Vagina (tissue), 2 donors: ENCODE measurements at regions not wholly inside any gene's neighbourhood (a gene's known extent, or its start where the extent isn't known, plus 50 kb on each side); places are given as distances from the start of the nearest gene placed in this dataset.

Experiments used
- DNase-seq, 2 donors: peaks; one replicate each; pipeline ENCODE4 v3.0.0-alpha.2; 2017; ENCODE audit errors: extremely low spot score in 2 of 2
- H3K27ac ChIP-seq: fragments of 200-600 bp; sonication (generic); one replicate; pipeline ENCODE4 v1.5.1; 2019
- H3K27me3 ChIP-seq: fragments of 200-600 bp; sonication (generic); one replicate; pipeline ENCODE4 v1.5.1; 2019
- H3K36me3 ChIP-seq, 2 donors: fragments of 200-600 bp; sonication (generic); one replicate each; pipeline ENCODE4 v1.5.1; 2017 to 2019
- H3K4me1 ChIP-seq: fragments of 200-600 bp; sonication (generic); one replicate; pipeline ENCODE4 v1.5.1; 2019
- H3K4me3 ChIP-seq, 2 donors: fragments of 200-600 bp; sonication (generic); 1 replicate in 1 of 2; 2 replicates in 1 of 2; pipeline ENCODE4 v1.5.1; 2016 to 2019
- H3K9me3 ChIP-seq: fragments of 200-600 bp; sonication (generic); one replicate; pipeline ENCODE4 v1.5.1; 2019
- POLR2A ChIP-seq, 2 donors: fragments of 450-650 bp; IDR thresholded peaks; one replicate each; pipeline ENCODE4 v1.6.1; 2017; ENCODE audit warnings: antibody characterized with exemption in 2 of 2, mild to moderate bottlenecking in 2 of 2, moderate library complexity in 2 of 2
- POLR2AphosphoS5 ChIP-seq, 2 donors: sonication (generic); formaldehyde crosslinking; IDR thresholded peaks; one replicate each; pipeline ENCODE4 v1.9.0; 2017; ENCODE audit warnings: antibody characterized with exemption in 2 of 2, mild to moderate bottlenecking in 2 of 2, low read depth in 1 of 2; ENCODE audit not compliant: insufficient read depth in 1 of 2
- intact Hi-C: fragments of 100-400 bp; cut with DNase I; formaldehyde crosslinking; loops from one replicate; pipeline ENCODE4 v1.15.1; 2023
- TF ChIP-seq, protein P1 (sequence below), 3 experiments: fragments of 450-650 bp in 2 of 3; fragments of 200-600 bp in 1 of 3; sonication (generic) in 1 of 3; IDR thresholded peaks; one replicate each; pipeline ENCODE4 v1.5.1; 2017 to 2019; ENCODE audit warnings: antibody characterized with exemption in 3 of 3, mild to moderate bottlenecking in 2 of 3, moderate library complexity in 2 of 3

DNA sequence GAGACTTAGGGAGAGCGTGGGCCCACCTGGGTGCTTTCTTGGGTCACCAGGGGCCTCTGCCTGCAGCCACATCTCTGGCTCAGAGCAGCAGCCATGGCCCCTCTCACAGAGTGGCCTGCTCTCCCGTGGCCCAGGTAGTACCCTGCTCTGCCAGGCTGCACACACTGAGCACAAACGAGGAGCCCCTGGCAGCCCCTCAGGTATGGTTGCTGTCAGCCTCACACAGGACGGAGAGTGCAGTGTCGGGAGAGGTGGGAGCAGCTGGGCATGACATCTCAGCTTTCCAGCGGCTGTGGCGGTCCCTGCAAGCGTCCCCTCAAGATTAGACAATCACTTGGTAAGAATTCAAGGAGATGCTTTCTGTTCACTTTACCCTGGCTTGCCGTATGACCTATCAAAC is 137.0 kb upstream of the IRX4 start:
- Histone ChIP-seq H3K4me3 (no peak overlapping the region), H3K27ac (no peak overlapping the region), H3K9me3 (no peaks in the 10 kb centered on the region), H3K27me3 (no peaks in the 10 kb centered on the region), H3K36me3 (no peaks in the 10 kb centered on the region), H3K4me1 (no peaks in the 10 kb centered on the region)
- intact Hi-C loops = no loop called here
- no peak for TF ChIP-seq POLR2AphosphoS5 (IDR thresholded peaks at IDR 0.05; ENCODE audit: insufficient read depth in 1 of 2, low read depth in 1 of 2)
- TF ChIP-seq, protein P1, sequence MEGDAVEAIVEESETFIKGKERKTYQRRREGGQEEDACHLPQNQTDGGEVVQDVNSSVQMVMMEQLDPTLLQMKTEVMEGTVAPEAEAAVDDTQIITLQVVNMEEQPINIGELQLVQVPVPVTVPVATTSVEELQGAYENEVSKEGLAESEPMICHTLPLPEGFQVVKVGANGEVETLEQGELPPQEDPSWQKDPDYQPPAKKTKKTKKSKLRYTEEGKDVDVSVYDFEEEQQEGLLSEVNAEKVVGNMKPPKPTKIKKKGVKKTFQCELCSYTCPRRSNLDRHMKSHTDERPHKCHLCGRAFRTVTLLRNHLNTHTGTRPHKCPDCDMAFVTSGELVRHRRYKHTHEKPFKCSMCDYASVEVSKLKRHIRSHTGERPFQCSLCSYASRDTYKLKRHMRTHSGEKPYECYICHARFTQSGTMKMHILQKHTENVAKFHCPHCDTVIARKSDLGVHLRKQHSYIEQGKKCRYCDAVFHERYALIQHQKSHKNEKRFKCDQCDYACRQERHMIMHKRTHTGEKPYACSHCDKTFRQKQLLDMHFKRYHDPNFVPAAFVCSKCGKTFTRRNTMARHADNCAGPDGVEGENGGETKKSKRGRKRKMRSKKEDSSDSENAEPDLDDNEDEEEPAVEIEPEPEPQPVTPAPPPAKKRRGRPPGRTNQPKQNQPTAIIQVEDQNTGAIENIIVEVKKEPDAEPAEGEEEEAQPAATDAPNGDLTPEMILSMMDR (IDR thresholded peaks at IDR 0.05) = no peak
- no peak for TF ChIP-seq POLR2A (IDR thresholded peaks at IDR 0.05)
- DNase-seq = peak; percentile 62 to 81

DNA sequence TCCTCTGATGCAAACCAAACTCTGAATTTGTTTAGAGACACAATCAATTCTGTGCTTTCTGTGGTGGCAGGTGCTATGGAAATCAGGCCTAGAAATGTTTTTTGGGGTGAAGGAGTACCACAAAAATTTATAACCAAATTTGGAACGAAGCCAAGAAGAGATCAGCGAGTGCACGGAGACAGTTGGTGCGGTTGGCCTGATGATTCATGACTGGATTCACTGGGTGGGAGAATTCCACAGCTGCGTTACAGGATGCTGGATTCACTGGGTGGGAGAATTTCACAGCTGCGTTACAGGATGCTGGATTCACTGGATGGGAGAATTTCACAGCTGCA is 135.6 kb upstream of the IRX4 start:
- H3K27ac ChIP-seq = no peak overlapping the region
- H3K36me3 ChIP-seq = no peaks in the 10 kb centered on the region
- H3K4me3 ChIP-seq = no peak overlapping the region
- no peaks in the 10 kb centered on the region for H3K9me3 ChIP-seq
- DNase-seq = peak in 1 of 2 donors; percentile 11
- H3K4me1 ChIP-seq = no peaks in the 10 kb centered on the region
- no peak for TF ChIP-seq POLR2AphosphoS5 (IDR thresholded peaks at IDR 0.05; ENCODE audit: insufficient read depth in 1 of 2, low read depth in 1 of 2)
- TF ChIP-seq, protein P1 (IDR thresholded peaks at IDR 0.05) = no peak
- TF ChIP-seq POLR2A (IDR thresholded peaks at IDR 0.05) = no peak
- intact Hi-C loops = no loop called here
- no peaks in the 10 kb centered on the region for H3K27me3 ChIP-seq

DNA sequence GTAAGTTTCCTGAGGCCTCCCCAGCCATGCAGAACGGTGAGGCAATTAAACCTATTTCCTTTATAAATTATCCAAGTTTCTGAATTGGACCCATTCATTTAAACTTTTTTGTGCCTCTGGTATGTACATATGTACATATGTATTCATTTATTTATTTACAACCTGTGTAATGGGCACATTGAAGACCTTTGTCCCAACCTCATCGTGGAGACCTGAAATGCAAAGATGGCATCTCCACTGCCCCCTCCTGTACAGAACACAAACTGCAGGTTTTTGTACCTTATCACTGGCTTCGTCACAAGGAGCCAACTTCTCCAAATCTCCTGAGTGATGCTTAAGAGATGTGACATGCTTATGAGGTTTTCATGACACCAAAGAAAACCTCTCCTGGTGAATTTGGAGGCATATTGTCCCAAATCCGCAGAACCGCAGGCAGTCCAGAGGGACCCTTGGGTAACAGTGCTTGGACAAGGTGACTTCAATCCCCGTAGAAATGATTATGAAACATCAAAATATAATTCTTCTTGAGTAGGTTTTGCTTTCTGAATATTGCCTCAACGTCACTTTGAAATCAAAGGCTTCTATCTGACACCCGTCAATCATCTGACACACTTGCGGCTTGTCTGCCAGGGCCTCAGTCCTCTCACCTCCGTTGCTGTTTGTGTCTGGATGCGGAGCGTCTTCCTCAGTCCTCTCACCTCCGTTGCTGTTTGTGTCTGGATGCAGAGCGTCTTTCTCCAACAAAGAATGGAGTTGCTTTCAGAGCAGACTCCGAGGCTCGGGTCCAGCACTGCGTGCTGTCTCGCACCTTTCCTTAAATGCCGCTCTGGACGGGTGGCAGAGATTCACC is 135.0 kb upstream of the IRX4 start:
- Histone ChIP-seq H3K36me3 (no peaks in the 10 kb centered on the region), H3K9me3 (no peaks in the 10 kb centered on the region)
- intact Hi-C loops = no loop called here

DNA sequence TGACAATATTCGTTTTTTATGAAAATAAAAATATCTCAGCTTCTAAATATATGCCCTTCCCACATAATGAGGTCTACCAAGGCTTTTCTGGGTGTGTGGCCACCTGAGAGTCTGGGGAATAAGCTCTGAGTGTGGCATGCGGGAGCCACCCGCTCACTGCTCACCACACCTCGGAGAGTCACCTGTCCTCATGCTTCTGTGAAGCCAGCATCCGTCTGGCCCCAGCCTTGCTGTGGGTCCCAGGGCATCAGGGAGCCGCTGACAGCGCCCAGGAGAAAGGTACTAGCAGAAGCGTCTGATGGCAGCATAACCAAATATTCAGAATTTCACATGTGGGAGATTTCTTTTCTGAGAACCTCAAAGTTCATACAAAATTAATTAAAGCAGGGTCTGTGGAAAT is 133.2 kb upstream of the IRX4 start:
- intact Hi-C loops = no loop called here
- Histone ChIP-seq H3K4me3 (no peak overlapping the region), H3K4me1 (no peaks in the 10 kb centered on the region), H3K36me3 (no peaks in the 10 kb centered on the region), H3K9me3 (no peaks in the 10 kb centered on the region), H3K27me3 (no peaks in the 10 kb centered on the region), H3K27ac (no peak overlapping the region)
- peak; percentile 40 to 43 for DNase-seq
- TF ChIP-seq POLR2AphosphoS5 (IDR thresholded peaks at IDR 0.05; ENCODE audit: insufficient read depth in 1 of 2, low read depth in 1 of 2) (no peak), POLR2A (IDR thresholded peaks at IDR 0.05) (no peak)
- TF ChIP-seq, protein P1 (IDR thresholded peaks at IDR 0.05) = no peak

More for the DNA sequence above, 135.0 kb upstream of the IRX4 start:
- TF ChIP-seq, protein P1 (IDR thresholded peaks at IDR 0.05) = no peak
- no peak for TF ChIP-seq POLR2AphosphoS5 (IDR thresholded peaks at IDR 0.05; ENCODE audit: insufficient read depth in 1 of 2, low read depth in 1 of 2)
- no peak for TF ChIP-seq POLR2A (IDR thresholded peaks at IDR 0.05)
- no peak overlapping the region for H3K4me3 ChIP-seq
- no peak overlapping the region for H3K27ac ChIP-seq
- DNase-seq = peak; percentile 44 to 64
- no peaks in the 10 kb centered on the region for H3K4me1 ChIP-seq
- no peaks in the 10 kb centered on the region for H3K27me3 ChIP-seq

DNA sequence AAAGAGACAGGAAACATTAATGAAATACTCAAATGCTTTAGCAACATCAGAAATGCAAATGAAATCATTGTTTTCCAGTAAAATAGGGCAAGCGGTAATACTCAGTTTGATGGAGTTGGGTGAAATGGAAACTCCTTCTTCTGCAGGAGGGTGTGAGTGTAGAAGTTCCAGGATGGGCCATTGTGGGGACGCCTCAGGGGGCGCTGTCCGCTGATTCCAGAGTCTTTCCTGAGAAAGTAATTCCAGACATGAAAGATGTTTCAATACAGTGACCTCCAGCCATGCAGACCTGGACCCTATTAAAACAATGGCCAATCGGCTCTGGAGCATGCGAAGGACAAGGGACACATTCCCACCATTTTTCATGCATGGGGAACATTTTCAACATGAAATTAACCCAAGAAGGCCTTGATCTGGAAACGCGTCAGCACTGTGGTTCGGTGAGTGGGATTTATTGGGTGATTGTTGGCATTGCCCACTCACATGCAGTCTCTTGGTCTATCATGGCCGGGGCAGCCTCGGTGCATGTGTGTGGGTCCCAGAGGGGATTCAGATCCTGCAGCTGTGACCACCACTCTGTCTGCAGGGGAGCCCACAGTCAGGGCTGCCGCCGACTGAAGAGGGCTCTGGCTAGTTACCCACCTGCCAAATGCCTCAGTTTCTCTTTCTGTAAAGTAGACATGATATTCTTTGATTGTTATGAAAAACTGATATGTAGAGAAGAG is 132.6 kb upstream of the IRX4 start:
- Histone ChIP-seq H3K27me3 (no peaks in the 10 kb centered on the region), H3K9me3 (no peaks in the 10 kb centered on the region), H3K36me3 (no peaks in the 10 kb centered on the region), H3K27ac (no peak overlapping the region), H3K4me3 (no peak overlapping the region), H3K4me1 (no peaks in the 10 kb centered on the region)
- DNase-seq = peak; percentile 42 to 49
- intact Hi-C loops = no loop called here
- TF ChIP-seq, protein P1 (IDR thresholded peaks at IDR 0.05) = no peak
